T-helper 2 cell treated with Interferon-gamma antibody and Interleukin-4, amounts not matched to agents 5 μg/mL and 100 μg/mL, for 36 hours (primary cell): ENCODE measurements at regions not wholly inside any gene's neighbourhood (a gene's known extent, or its start where the extent isn't known, plus 50 kb on each side); places are given as distances from the start of the nearest gene placed in this dataset.

Experiments used
- DNase-seq: peaks from one replicate; pipeline ENCODE4 v3.0.0; 2021; ENCODE audit warnings: low spot score
- H3K27ac Mint-ChIP-seq: one replicate; pipeline ENCODE4 v1.8.0; 2021; ENCODE audit warnings: mild to moderate bottlenecking, mixed read lengths
- H3K27me3 Mint-ChIP-seq: one replicate; pipeline ENCODE4 v1.8.0; 2021; ENCODE audit warnings: low read depth, mixed read lengths
- H3K36me3 Mint-ChIP-seq: one replicate; pipeline ENCODE4 v1.8.0; 2021; ENCODE audit warnings: low read depth, mixed read lengths
- H3K4me1 Mint-ChIP-seq: one replicate; pipeline ENCODE4 v1.8.0; 2021; ENCODE audit warnings: low read depth, mixed read lengths
- H3K4me3 Mint-ChIP-seq: one replicate; pipeline ENCODE4 v1.8.0; 2022; ENCODE audit warnings: mild to moderate bottlenecking, moderate library complexity, mixed read lengths
- H3K9me3 Mint-ChIP-seq: one replicate; pipeline ENCODE4 v1.8.0; 2021; ENCODE audit warnings: mixed read lengths

GRCh38 chr7:85412912-85413311, 226.1 kb upstream of the SEMA3D start:
- no peaks in the 10 kb centered on the region for H3K4me1 Mint-ChIP-seq
- no peak overlapping the region for H3K4me3 Mint-ChIP-seq
- no peaks in the 10 kb centered on the region for H3K9me3 Mint-ChIP-seq
- DNase-seq = no peak
- no peak overlapping the region for H3K27ac Mint-ChIP-seq
- H3K27me3 Mint-ChIP-seq = no peaks in the 10 kb centered on the region
- H3K36me3 Mint-ChIP-seq = no peaks in the 10 kb centered on the region

GRCh38 chr7:85407391-85407790, 220.5 kb upstream of the SEMA3D start:
- Mint-ChIP-seq H3K4me3 (no peak overlapping the region), H3K9me3 (no peaks in the 10 kb centered on the region), H3K27me3 (no peaks in the 10 kb centered on the region)

GRCh38 chr7:85405016-85405902, 218.4 kb upstream of the SEMA3D start:
- H3K4me3 Mint-ChIP-seq = no peak overlapping the region
- H3K36me3 Mint-ChIP-seq = no peaks in the 10 kb centered on the region
- no peak overlapping the region for H3K27ac Mint-ChIP-seq
- DNase-seq = no peak
- no peaks in the 10 kb centered on the region for H3K4me1 Mint-ChIP-seq
- no peaks in the 10 kb centered on the region for H3K27me3 Mint-ChIP-seq
- H3K9me3 Mint-ChIP-seq = no peaks in the 10 kb centered on the region

More at GRCh38 chr7:85407391-85407790, 220.5 kb upstream of the SEMA3D start:
- Mint-ChIP-seq H3K27ac (no peak overlapping the region), H3K4me1 (no peaks in the 10 kb centered on the region), H3K36me3 (no peaks in the 10 kb centered on the region)
- DNase-seq = no peak

- Mint-ChIP-seq H3K36me3 (no peaks in the 10 kb centered on the region), H3K9me3 (no peaks in the 10 kb centered on the region), H3K4me1 (no peaks in the 10 kb centered on the region), H3K27ac (no peak overlapping the region), H3K4me3 (no peak overlapping the region), H3K27me3 (no peaks in the 10 kb centered on the region)
- DNase-seq = no peak
Observed at GRCh38 chr7:85396676-85397075, 209.8 kb upstream of the SEMA3D start.

- Mint-ChIP-seq H3K27ac (no peak overlapping the region), H3K27me3 (no peaks in the 10 kb centered on the region), H3K4me1 (no peaks in the 10 kb centered on the region), H3K36me3 (no peaks in the 10 kb centered on the region), H3K9me3 (no peaks in the 10 kb centered on the region), H3K4me3 (no peak overlapping the region)
- no peak for DNase-seq
Observed at GRCh38 chr7:85392789-85393188, 205.9 kb upstream of the SEMA3D start.

GRCh38 chr7:85392326-85392725, 205.5 kb upstream of the SEMA3D start:
- Mint-ChIP-seq H3K27me3 (no peaks in the 10 kb centered on the region), H3K4me1 (no peaks in the 10 kb centered on the region), H3K9me3 (no peaks in the 10 kb centered on the region), H3K36me3 (no peaks in the 10 kb centered on the region), H3K4me3 (no peak overlapping the region), H3K27ac (no peak overlapping the region)
- no peak for DNase-seq

- Mint-ChIP-seq H3K27ac (no peak overlapping the region), H3K9me3 (no peaks in the 10 kb centered on the region), H3K27me3 (no peaks in the 10 kb centered on the region), H3K4me3 (no peak overlapping the region), H3K4me1 (no peaks in the 10 kb centered on the region), H3K36me3 (no peaks in the 10 kb centered on the region)
- no peak for DNase-seq
Observed at GRCh38 chr7:85386460-85386859, 199.6 kb upstream of the SEMA3D start.

GRCh38 chr7:85384392-85384791, 197.5 kb upstream of the SEMA3D start:
- H3K9me3 Mint-ChIP-seq = no peaks in the 10 kb centered on the region
- H3K27ac Mint-ChIP-seq = no peak overlapping the region
- no peak overlapping the region for H3K4me3 Mint-ChIP-seq
- no peaks in the 10 kb centered on the region for H3K27me3 Mint-ChIP-seq
- H3K36me3 Mint-ChIP-seq = no peaks in the 10 kb centered on the region
- no peaks in the 10 kb centered on the region for H3K4me1 Mint-ChIP-seq
- DNase-seq = no peak

- no peak overlapping the region for H3K27ac Mint-ChIP-seq
- no peak overlapping the region for H3K4me3 Mint-ChIP-seq
- no peaks in the 10 kb centered on the region for H3K27me3 Mint-ChIP-seq
- no peak for DNase-seq
- H3K4me1 Mint-ChIP-seq = no peaks in the 10 kb centered on the region
- peaks cover 4% of the 10 kb centered on the region for H3K9me3 Mint-ChIP-seq
- H3K36me3 Mint-ChIP-seq = no peaks in the 10 kb centered on the region
Observed at GRCh38 chr7:85381212-85381611, 194.4 kb upstream of the SEMA3D start.

- no peak overlapping the region for H3K27ac Mint-ChIP-seq
- no peaks in the 10 kb centered on the region for H3K27me3 Mint-ChIP-seq
- no peak for DNase-seq
- no peak overlapping the region for H3K4me3 Mint-ChIP-seq
- peaks cover 4% of the 10 kb centered on the region for H3K9me3 Mint-ChIP-seq
- H3K4me1 Mint-ChIP-seq = no peaks in the 10 kb centered on the region
- no peaks in the 10 kb centered on the region for H3K36me3 Mint-ChIP-seq
Observed at GRCh38 chr7:85376589-85376988, 189.7 kb upstream of the SEMA3D start.

GRCh38 chr7:85356916-85357315, 170.1 kb upstream of the SEMA3D start:
- Mint-ChIP-seq H3K4me1 (no peaks in the 10 kb centered on the region), H3K9me3 (no peaks in the 10 kb centered on the region), H3K4me3 (no peak overlapping the region), H3K27ac (no peak overlapping the region), H3K36me3 (no peaks in the 10 kb centered on the region), H3K27me3 (no peaks in the 10 kb centered on the region)
- no peak for DNase-seq

GRCh38 chr7:85343484-85343883, 156.6 kb upstream of the SEMA3D start:
- Mint-ChIP-seq H3K4me1 (no peaks in the 10 kb centered on the region), H3K27ac (no peak overlapping the region), H3K9me3 (no peaks in the 10 kb centered on the region), H3K36me3 (no peaks in the 10 kb centered on the region), H3K4me3 (no peak overlapping the region), H3K27me3 (no peaks in the 10 kb centered on the region)
- DNase-seq = no peak

GRCh38 chr7:85342781-85343180, 155.9 kb upstream of the SEMA3D start:
- Mint-ChIP-seq H3K36me3 (no peaks in the 10 kb centered on the region), H3K4me1 (no peaks in the 10 kb centered on the region), H3K9me3 (no peaks in the 10 kb centered on the region), H3K27me3 (no peaks in the 10 kb centered on the region), H3K4me3 (no peak overlapping the region), H3K27ac (no peak overlapping the region)
- no peak for DNase-seq

GRCh38 chr7:85341973-85342372, 155.1 kb upstream of the SEMA3D start:
- no peaks in the 10 kb centered on the region for H3K27me3 Mint-ChIP-seq

GRCh38 chr7:85341121-85341520, 154.3 kb upstream of the SEMA3D start:
- Mint-ChIP-seq H3K4me3 (no peak overlapping the region), H3K27ac (no peak overlapping the region), H3K9me3 (no peaks in the 10 kb centered on the region), H3K4me1 (no peaks in the 10 kb centered on the region), H3K36me3 (no peaks in the 10 kb centered on the region), H3K27me3 (no peaks in the 10 kb centered on the region)
- DNase-seq = no peak

More at GRCh38 chr7:85341973-85342372, 155.1 kb upstream of the SEMA3D start:
- Mint-ChIP-seq H3K36me3 (no peaks in the 10 kb centered on the region), H3K27ac (no peak overlapping the region), H3K4me3 (no peak overlapping the region), H3K4me1 (no peaks in the 10 kb centered on the region), H3K9me3 (no peaks in the 10 kb centered on the region)
- DNase-seq = no peak
